HG03280 (cell line): ENCODE measurements at regions not wholly inside any gene's neighbourhood (a gene's known extent, or its start where the extent isn't known, plus 50 kb on each side); places are given as distances from the start of the nearest gene placed in this dataset.

ENCODE experiments used
- ATAC-seq: cut with Tn5 transposase; IDR thresholded peaks from one replicate; pipeline ENCODE4 v1.9.1; 2021; ENCODE audit warnings: mild to moderate bottlenecking, moderate library complexity; ENCODE audit not compliant: unreplicated experiment

- ATAC-seq: no peak
Observed at GRCh38 chr10:107813451-107814162, 649.1 kb upstream of the SORCS1 start.

- no peak for ATAC-seq
Observed at GRCh38 chr10:107809889-107810288, 645.4 kb upstream of the SORCS1 start.

- ATAC-seq: no peak
Observed at GRCh38 chr10:107807836-107808235, 643.3 kb upstream of the SORCS1 start.

GRCh38 chr10:107806026-107806425 lies 641.5 kb upstream of the SORCS1 start:
- ATAC-seq: no peak

- no peak for ATAC-seq
Observed at GRCh38 chr10:107803546-107803945, 639.0 kb upstream of the SORCS1 start.

GRCh38 chr10:107800061-107800460 lies 635.6 kb upstream of the SORCS1 start:
- ATAC-seq: no peak

GRCh38 chr10:107790271-107790670 lies 625.8 kb upstream of the SORCS1 start:
- no peak for ATAC-seq

GRCh38 chr10:107771066-107771465 lies 606.6 kb upstream of the SORCS1 start:
- ATAC-seq: no peak

GRCh38 chr10:107767185-107767584 lies 602.7 kb upstream of the SORCS1 start:
- no peak for ATAC-seq

GRCh38 chr10:107754814-107755213 lies 590.3 kb upstream of the SORCS1 start:
- ATAC-seq: no peak

GRCh38 chr10:107749235-107749634 lies 584.7 kb upstream of the SORCS1 start:
- no peak for ATAC-seq

GRCh38 chr10:107747851-107748250 lies 583.3 kb upstream of the SORCS1 start:
- no peak for ATAC-seq

GRCh38 chr10:107741971-107742370 lies 577.5 kb upstream of the SORCS1 start:
- ATAC-seq: no peak

GRCh38 chr10:107740962-107741690 lies 576.6 kb upstream of the SORCS1 start:
- no peak for ATAC-seq

GRCh38 chr10:107739951-107740350 lies 575.4 kb upstream of the SORCS1 start:
- ATAC-seq: no peak

- ATAC-seq: no peak
Observed at GRCh38 chr10:107733328-107734130, 569.0 kb upstream of the SORCS1 start.

GRCh38 chr10:107732045-107732444 lies 567.5 kb upstream of the SORCS1 start:
- ATAC-seq: no peak

GRCh38 chr10:107728807-107729206 lies 564.3 kb upstream of the SORCS1 start:
- no peak for ATAC-seq

- ATAC-seq: no peak
Observed at GRCh38 chr10:107727767-107728317, 563.3 kb upstream of the SORCS1 start.

GRCh38 chr10:107718864-107719263 lies 554.4 kb upstream of the SORCS1 start:
- no peak for ATAC-seq

GRCh38 chr10:107717046-107717445 lies 552.5 kb upstream of the SORCS1 start:
- ATAC-seq: no peak
